ENCODE measurements at regions not wholly inside any gene's neighbourhood (a gene's known extent, or its start where the extent isn't known, plus 50 kb on each side); places are given as distances from the start of the nearest gene placed in this dataset.

GRCh38 chr3:177772908-177773557 is 575.8 kb upstream of the TBL1XR1 start:
- intact Hi-C loops (cut with DNase I), result no loop called here
- Histone ChIP-seq H3K36me3 (no peaks in the 10 kb centered on the region), H3K27me3 (no peaks in the 10 kb centered on the region), H3K9me3 (no peaks in the 10 kb centered on the region), H3K27ac (peak overlapping the region; percentile 0 to 77 (median 54)), H3K4me1 (peaks cover 33 to 61% of the 10 kb centered on the region in 2 donors), H3K4me3 (replicated peaks in 1 of 3) (no peak overlapping the region)
- 30 to 35% methylated on average over 3 of the region's 3 CpGs for WGBS, 2 donors
- DNase-seq, result peak; percentile 68 to 72
- TF ChIP-seq POLR2A (IDR thresholded peaks at IDR 0.05) (no peak), CTCF (IDR thresholded peaks at IDR 0.05) (no peak)

- H3K27ac ChIP-seq, result peak overlapping the region; percentile 0 to 77 (median 54)
Measured at GRCh38 chr3:177773717-177774116, 576.4 kb upstream of the TBL1XR1 start.

GRCh38 chr3:177776661-177777101 is 579.4 kb upstream of the TBL1XR1 start:
- H3K4me1 ChIP-seq, result peaks cover 30 to 64% of the 10 kb centered on the region in 2 donors
- intact Hi-C loops (cut with DNase I), result no loop called here
- H3K27ac ChIP-seq, result peak overlapping the region; percentile 54 to 72 (median 60)
- H3K9me3 ChIP-seq, result no peaks in the 10 kb centered on the region
- peak; percentile 87 to 92 for DNase-seq
- TF ChIP-seq POLR2A (IDR thresholded peaks at IDR 0.05) (peak in 1 of 2 donors; percentile 25), CTCF (IDR thresholded peaks at IDR 0.05) (no peak)
- no peaks in the 10 kb centered on the region for H3K27me3 ChIP-seq
- 29 to 50% methylated on average over 6 of the region's 6 CpGs for WGBS, 2 donors
- no peak overlapping the region for H3K4me3 ChIP-seq (replicated peaks in 1 of 3)
- no peaks in the 10 kb centered on the region for H3K36me3 ChIP-seq

More at GRCh38 chr3:177773717-177774116, 576.4 kb upstream of the TBL1XR1 start:
- no peak overlapping the region for H3K4me3 ChIP-seq (replicated peaks in 1 of 3)
- no peaks in the 10 kb centered on the region for H3K27me3 ChIP-seq
- TF ChIP-seq POLR2A (IDR thresholded peaks at IDR 0.05) (no peak), CTCF (IDR thresholded peaks at IDR 0.05) (no peak)
- peaks cover 33 to 68% of the 10 kb centered on the region in 2 donors for H3K4me1 ChIP-seq
- no peak for DNase-seq
- WGBS, 2 donors, result 85 to 89% methylated on average over 1 of the region's 1 CpG
- intact Hi-C loops (cut with DNase I), result no loop called here
- H3K36me3 ChIP-seq, result no peaks in the 10 kb centered on the region
- H3K9me3 ChIP-seq, result no peaks in the 10 kb centered on the region

GRCh38 chr3:177777699-177778098 is 580.4 kb upstream of the TBL1XR1 start:
- no peaks in the 10 kb centered on the region for H3K36me3 ChIP-seq
- no peaks in the 10 kb centered on the region for H3K9me3 ChIP-seq
- H3K4me3 ChIP-seq (replicated peaks in 1 of 3), result no peak overlapping the region
- no peaks in the 10 kb centered on the region for H3K27me3 ChIP-seq
- peak overlapping the region; percentile 54 to 72 (median 60) for H3K27ac ChIP-seq
- intact Hi-C loops (cut with DNase I), result no loop called here
- TF ChIP-seq POLR2A (IDR thresholded peaks at IDR 0.05) (no peak), CTCF (IDR thresholded peaks at IDR 0.05) (peak in 3 of 6 experiments; percentile 42 to 52 (median 50))
- DNase-seq, result peak; percentile 25 to 44
- peaks cover 30 to 56% of the 10 kb centered on the region in 2 donors for H3K4me1 ChIP-seq
- 63 to 83% methylated on average over 1 of the region's 1 CpG for WGBS, 2 donors

- H3K9me3 ChIP-seq, result no peaks in the 10 kb centered on the region
- WGBS, 2 donors, result 57 to 66% methylated on average over 1 of the region's 1 CpG
- H3K4me1 ChIP-seq, result peaks cover 22 to 51% of the 10 kb centered on the region in 2 donors
- TF ChIP-seq POLR2A (IDR thresholded peaks at IDR 0.05), result no peak
- no peak for TF ChIP-seq CTCF (IDR thresholded peaks at IDR 0.05)
- intact Hi-C loops (cut with DNase I), result no loop called here
- no peak overlapping the region for H3K4me3 ChIP-seq (replicated peaks in 1 of 3)
- peak overlapping the region; percentile 35 to 72 (median 54) for H3K27ac ChIP-seq
- DNase-seq, result no peak
- no peaks in the 10 kb centered on the region for H3K36me3 ChIP-seq
- no peaks in the 10 kb centered on the region for H3K27me3 ChIP-seq
Measured at GRCh38 chr3:177778633-177779032, 581.4 kb upstream of the TBL1XR1 start.

All from thyroid gland (tissue), 4 donors.